22Rv1 (cell line): ENCODE measurements at regions not wholly inside any gene's neighbourhood (a gene's known extent, or its start where the extent isn't known, plus 50 kb on each side); places are given as distances from the start of the nearest gene placed in this dataset.

Experiments used
- CTCF ChIP-seq: fragments of 450-650 bp; IDR thresholded peaks from 2 replicates; pipeline ENCODE4 v1.5.1; 2017; ENCODE audit warnings: mild to moderate bottlenecking
- ZFX ChIP-seq: fragments of 450-650 bp; IDR thresholded peaks from 2 replicates; pipeline ENCODE4 v1.6.1; 2017; ENCODE audit warnings: antibody characterized with exemption, borderline replicate concordance

DNA sequence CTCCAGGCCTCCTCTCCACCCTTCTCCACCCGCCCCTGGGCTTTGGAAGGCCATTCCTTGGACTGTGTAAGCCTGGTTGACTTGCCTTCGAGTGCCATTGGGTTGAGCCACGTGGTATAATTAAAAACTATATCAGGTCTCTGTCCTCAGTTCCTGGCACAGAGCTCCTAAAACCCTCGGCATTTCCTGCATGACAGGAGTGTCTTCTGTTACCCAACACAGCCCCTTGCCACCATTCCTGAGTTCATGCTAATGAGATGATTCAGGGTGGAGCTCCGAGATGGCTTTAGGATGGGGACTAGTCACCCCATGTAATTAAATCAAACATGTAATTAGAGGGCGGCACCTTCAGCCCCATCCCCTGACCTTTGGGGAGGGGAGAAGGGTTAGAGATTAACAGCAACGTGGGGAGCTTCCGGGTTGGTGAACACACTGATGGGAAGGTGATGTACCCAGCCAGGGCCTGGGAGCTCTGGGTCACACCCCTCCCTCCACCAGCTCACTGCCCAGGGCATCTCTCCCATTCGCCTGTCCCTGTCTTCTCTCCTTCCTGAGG lies 256.4 kb downstream of the FAM43A start:
- TF ChIP-seq CTCF (no peak), ZFX (no peak)
